ENCODE measurements at regions not wholly inside any gene's neighbourhood (a gene's known extent, or its start where the extent isn't known, plus 50 kb on each side); places are given as distances from the start of the nearest gene placed in this dataset.

GRCh38 chr4:14452764-14453163, 549.5 kb upstream of the CPEB2 start:
- H3K4me1 Mint-ChIP-seq, result peaks cover 6 to 10% of the 10 kb centered on the region in 2 experiments
- H2BK15ac ChIP-seq (ENCODE audit: low read depth, low read length), result no peak overlapping the region
- TF ChIP-seq CTCF (conservative IDR thresholded peaks at IDR 0.05), result no peak
- no peak overlapping the region for H3K14ac ChIP-seq (ENCODE audit: insufficient read depth, low read length)
- H3K4me3 Mint-ChIP-seq, result no peak overlapping the region
- H3K4me2 ChIP-seq (ENCODE audit: insufficient read depth, insufficient read length, low read length), result no peak overlapping the region
- H3K9me3 Mint-ChIP-seq, result no peaks in the 10 kb centered on the region
- H2BK20ac ChIP-seq (ENCODE audit: low read depth, low read length, poor library complexity, severe bottlenecking), result no peak overlapping the region
- no peak overlapping the region for H3T11ph ChIP-seq (ENCODE audit: low read length)
- no peaks in the 10 kb centered on the region for H3K27me3 ChIP-seq (ENCODE audit: insufficient read depth, low read length)
- no peak overlapping the region for H3K23ac ChIP-seq (ENCODE audit: insufficient read length, low read depth, low read length)
- no peak overlapping the region for H4K91ac ChIP-seq (ENCODE audit: insufficient read length, low read depth, low read length)
- no peak overlapping the region for H2BK12ac ChIP-seq (ENCODE audit: insufficient read length, low read depth, low read length)
- H3K18ac ChIP-seq (ENCODE audit: insufficient read length, low read depth, low read length), result no peak overlapping the region
- WGBS (ENCODE audit: extremely low coverage, insufficient read length, low lambda C conversion rate), result no CpG with 5 or more reads among the region's 6 CpGs
- H2AK5ac ChIP-seq (ENCODE audit: insufficient read length, low read length), result no peak overlapping the region
- H3K9ac ChIP-seq (ENCODE audit: extremely low read depth, insufficient read length, low read length), result no peak overlapping the region
- no peaks in the 10 kb centered on the region for H3K79me2 ChIP-seq (ENCODE audit: insufficient read depth, low read length)
- H3K36me3 Mint-ChIP-seq (ENCODE audit: insufficient read depth in 1 of 3, low read depth in 3 of 3), result no peaks in the 10 kb centered on the region
- H2AFZ ChIP-seq (ENCODE audit: low read length), result no peak overlapping the region
- no peaks in the 10 kb centered on the region for H3K23me2 ChIP-seq (ENCODE audit: insufficient read length, low read depth, low read length, poor library complexity, severe bottlenecking)
- peak overlapping the region in 1 of 3 experiments; percentile 40; a peak in 1 of 7 replicates for H3K27ac Mint-ChIP-seq
- no peaks in the 10 kb centered on the region for H3K27me3 Mint-ChIP-seq (ENCODE audit: low read depth)
- H2BK120ac ChIP-seq (ENCODE audit: low read depth, low read length, poor library complexity, severe bottlenecking), result no peak overlapping the region
- H3K9me3 ChIP-seq (ENCODE audit: control insufficient read depth, low read depth, low read length), result no peaks in the 10 kb centered on the region
- H4K5ac ChIP-seq (ENCODE audit: insufficient read length, low read depth, low read length), result no peak overlapping the region
- no peak overlapping the region for H3K56ac ChIP-seq (ENCODE audit: insufficient read length, low read depth, low read length)
- H3K79me1 ChIP-seq (ENCODE audit: insufficient read depth, low read depth, low read length, poor library complexity, severe bottlenecking), result no peaks in the 10 kb centered on the region
- H3K27ac ChIP-seq (ENCODE audit: insufficient read length, low read depth, low read length), result no peak overlapping the region
- H4K8ac ChIP-seq (replicated peaks; ENCODE audit: insufficient read length, low read depth, low read length), result no peak overlapping the region
- no peak for DNase-seq
- no peaks in the 10 kb centered on the region for H4K20me1 ChIP-seq (ENCODE audit: control insufficient read depth, insufficient read depth, insufficient read length)
- no peak overlapping the region for H2BK5ac ChIP-seq (ENCODE audit: insufficient read length, low read length)
- H3K4me1 ChIP-seq (ENCODE audit: insufficient read depth, low read length), result no peaks in the 10 kb centered on the region; the same call in 1 of the 2 replicates
- H3K4ac ChIP-seq (ENCODE audit: low read depth, low read length), result no peak overlapping the region

Data from H9 (cell line).